ENCODE measurements at regions not wholly inside any gene's neighbourhood (a gene's known extent, or its start where the extent isn't known, plus 50 kb on each side); places are given as distances from the start of the nearest gene placed in this dataset.

DNA sequence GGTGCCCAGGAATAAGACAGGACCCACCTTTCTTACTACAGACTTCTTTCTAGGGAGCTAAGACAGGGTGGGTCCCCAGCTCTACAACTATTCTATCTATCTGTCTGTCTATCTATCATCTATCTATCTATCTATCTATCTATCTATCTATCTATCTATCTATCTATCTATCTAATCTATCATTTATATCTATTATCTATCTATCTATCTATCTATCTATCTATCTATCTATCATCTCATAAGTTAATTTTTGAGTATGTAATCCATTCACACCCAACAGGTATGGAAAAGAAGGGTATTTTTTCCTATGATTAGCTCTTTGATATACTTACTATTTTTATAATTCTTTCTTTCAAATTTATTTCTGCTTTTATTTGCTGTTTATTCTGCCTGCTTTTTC is 55.9 kb downstream of the BAMBI start:
- TF ChIP-seq, protein P1, sequence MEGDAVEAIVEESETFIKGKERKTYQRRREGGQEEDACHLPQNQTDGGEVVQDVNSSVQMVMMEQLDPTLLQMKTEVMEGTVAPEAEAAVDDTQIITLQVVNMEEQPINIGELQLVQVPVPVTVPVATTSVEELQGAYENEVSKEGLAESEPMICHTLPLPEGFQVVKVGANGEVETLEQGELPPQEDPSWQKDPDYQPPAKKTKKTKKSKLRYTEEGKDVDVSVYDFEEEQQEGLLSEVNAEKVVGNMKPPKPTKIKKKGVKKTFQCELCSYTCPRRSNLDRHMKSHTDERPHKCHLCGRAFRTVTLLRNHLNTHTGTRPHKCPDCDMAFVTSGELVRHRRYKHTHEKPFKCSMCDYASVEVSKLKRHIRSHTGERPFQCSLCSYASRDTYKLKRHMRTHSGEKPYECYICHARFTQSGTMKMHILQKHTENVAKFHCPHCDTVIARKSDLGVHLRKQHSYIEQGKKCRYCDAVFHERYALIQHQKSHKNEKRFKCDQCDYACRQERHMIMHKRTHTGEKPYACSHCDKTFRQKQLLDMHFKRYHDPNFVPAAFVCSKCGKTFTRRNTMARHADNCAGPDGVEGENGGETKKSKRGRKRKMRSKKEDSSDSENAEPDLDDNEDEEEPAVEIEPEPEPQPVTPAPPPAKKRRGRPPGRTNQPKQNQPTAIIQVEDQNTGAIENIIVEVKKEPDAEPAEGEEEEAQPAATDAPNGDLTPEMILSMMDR (IDR thresholded peaks at IDR 0.05; ENCODE audit: borderline replicate concordance, control extremely low read depth, extremely low read depth, insufficient read depth, missing control alignments) = no peak
- DNase-seq (ENCODE audit: low spot score) = no peak
- in situ Hi-C loops (cut with MboI; ENCODE audit: low sequenced_read_pairs, unreplicated experiment) = no loop called here

DNA sequence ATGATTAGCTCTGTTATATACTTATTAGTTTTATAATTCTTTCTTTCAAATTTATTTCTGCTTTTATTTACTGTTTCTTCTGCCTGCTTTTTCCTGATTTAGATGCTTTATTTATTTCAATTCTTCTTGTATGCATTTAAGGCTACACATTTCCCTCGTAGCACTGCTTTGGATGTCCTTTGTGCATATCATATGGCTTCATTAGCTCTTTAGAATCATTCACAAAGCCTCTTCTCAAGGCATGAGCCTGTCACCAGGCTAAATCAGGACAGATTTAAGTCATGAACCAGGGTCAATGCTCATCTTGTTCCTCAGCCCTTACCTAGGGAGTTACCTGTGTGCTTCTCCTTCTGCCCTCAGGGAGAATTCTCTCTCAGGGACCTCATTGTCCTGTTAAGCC is 56.3 kb downstream of the BAMBI start:
- TF ChIP-seq, protein P1 (IDR thresholded peaks at IDR 0.05; ENCODE audit: borderline replicate concordance, control extremely low read depth, extremely low read depth, insufficient read depth, missing control alignments) = no peak
- DNase-seq (ENCODE audit: low spot score) = no peak
- in situ Hi-C loops (cut with MboI; ENCODE audit: low sequenced_read_pairs, unreplicated experiment) = no loop called here

GRCh38 chr10:28734938-28735759 is 57.8 kb downstream of the BAMBI start:
- no peak for DNase-seq (ENCODE audit: low spot score)
- in situ Hi-C loops (cut with MboI; ENCODE audit: low sequenced_read_pairs, unreplicated experiment) = no loop called here
- TF ChIP-seq, protein P1 (IDR thresholded peaks at IDR 0.05; ENCODE audit: borderline replicate concordance, control extremely low read depth, extremely low read depth, insufficient read depth, missing control alignments) = no peak

- in situ Hi-C loops (cut with MboI; ENCODE audit: low sequenced_read_pairs, unreplicated experiment) = no loop called here
- DNase-seq (ENCODE audit: low spot score) = no peak
- TF ChIP-seq, protein P1 (IDR thresholded peaks at IDR 0.05; ENCODE audit: borderline replicate concordance, control extremely low read depth, extremely low read depth, insufficient read depth, missing control alignments) = no peak
These were observed 59.8 kb downstream of the BAMBI start for GRCh38 chr10:28737096-28737495.

- TF ChIP-seq, protein P1 (IDR thresholded peaks at IDR 0.05; ENCODE audit: borderline replicate concordance, control extremely low read depth, extremely low read depth, insufficient read depth, missing control alignments) = no peak
- in situ Hi-C loops (cut with MboI; ENCODE audit: low sequenced_read_pairs, unreplicated experiment) = no loop called here
- DNase-seq (ENCODE audit: low spot score) = no peak
These were observed 60.9 kb downstream of the BAMBI start for GRCh38 chr10:28738200-28738599.

GRCh38 chr10:28743576-28743975 is 66.3 kb downstream of the BAMBI start:
- no peak for DNase-seq (ENCODE audit: low spot score)
- in situ Hi-C loops (cut with MboI; ENCODE audit: low sequenced_read_pairs, unreplicated experiment) = no loop called here
- TF ChIP-seq, protein P1 (IDR thresholded peaks at IDR 0.05; ENCODE audit: borderline replicate concordance, control extremely low read depth, extremely low read depth, insufficient read depth, missing control alignments) = no peak
